GM21528 (cell line): ENCODE measurements at regions not wholly inside any gene's neighbourhood (a gene's known extent, or its start where the extent isn't known, plus 50 kb on each side); places are given as distances from the start of the nearest gene placed in this dataset.
"Not testable (repeated sequence)": the region's sequence is repeated elsewhere in the genome, so short reads cannot be mapped to it uniquely, and the experiment has no call there.

Experiments
- ATAC-seq: cut with Tn5 transposase; IDR thresholded peaks from one replicate; pipeline ENCODE4 v1.9.1; 2021; ENCODE audit warnings: mild to moderate bottlenecking, moderate library complexity; ENCODE audit not compliant: unreplicated experiment, low FRiP score

- ATAC-seq, result no peak
These were observed 1356.2 kb upstream of the C9orf72 start for GRCh38 chr9:28929433-28929832.

GRCh38 chr9:28930766-28931165 lies 1357.5 kb upstream of the C9orf72 start:
- ATAC-seq, result no peak

- no peak for ATAC-seq
These were observed 1360.8 kb upstream of the C9orf72 start for GRCh38 chr9:28934111-28934510.

GRCh38 chr9:28938981-28939380 lies 1365.7 kb upstream of the C9orf72 start:
- ATAC-seq, result no peak

GRCh38 chr9:28941856-28942255 lies 1368.6 kb upstream of the C9orf72 start:
- no peak for ATAC-seq

- ATAC-seq, result no peak
These were observed 1369.7 kb upstream of the C9orf72 start for GRCh38 chr9:28942941-28943340.

GRCh38 chr9:28946648-28947047 lies 1373.4 kb upstream of the C9orf72 start:
- no peak for ATAC-seq

GRCh38 chr9:28951945-28952344 lies 1378.7 kb upstream of the C9orf72 start:
- ATAC-seq, result no peak

GRCh38 chr9:28956116-28956880 lies 1383.0 kb upstream of the C9orf72 start:
- no peak for ATAC-seq

GRCh38 chr9:28960602-28961001 lies 1387.3 kb upstream of the C9orf72 start:
- no peak for ATAC-seq

GRCh38 chr9:28961623-28962022 lies 1388.3 kb upstream of the C9orf72 start:
- no peak for ATAC-seq

GRCh38 chr9:28967226-28967625 lies 1393.9 kb upstream of the C9orf72 start:
- no peak for ATAC-seq

GRCh38 chr9:28970241-28970654 lies 1397.0 kb upstream of the C9orf72 start:
- no peak for ATAC-seq

- ATAC-seq, result no peak
These were observed 1398.6 kb upstream of the C9orf72 start for GRCh38 chr9:28971881-28972280.

- ATAC-seq, result no peak
These were observed 1403.0 kb upstream of the C9orf72 start for GRCh38 chr9:28976250-28976649.

GRCh38 chr9:28976684-28977083 lies 1403.4 kb upstream of the C9orf72 start:
- ATAC-seq, result no peak

GRCh38 chr9:28981129-28981528 lies 1407.8 kb upstream of the C9orf72 start:
- ATAC-seq, result no peak

- no peak for ATAC-seq
These were observed 1408.4 kb upstream of the C9orf72 start for GRCh38 chr9:28981711-28982110.

- no peak for ATAC-seq
These were observed 1410.7 kb upstream of the C9orf72 start for GRCh38 chr9:28984016-28984415.

- not testable (repeated sequence) for ATAC-seq
These were observed 1416.7 kb upstream of the C9orf72 start for GRCh38 chr9:28990009-28990408.

GRCh38 chr9:28999057-28999456 lies 1425.8 kb upstream of the C9orf72 start:
- no peak for ATAC-seq

- ATAC-seq, result no peak
These were observed 1426.5 kb upstream of the C9orf72 start for GRCh38 chr9:28999806-29000205.

GRCh38 chr9:29001006-29001405 lies 1427.7 kb upstream of the C9orf72 start:
- no peak for ATAC-seq
